ENCODE measurements at regions not wholly inside any gene's neighbourhood (a gene's known extent, or its start where the extent isn't known, plus 50 kb on each side); places are given as distances from the start of the nearest gene placed in this dataset.

GRCh38 chr9:14439555-14439954, 125.6 kb upstream of the NFIB start:
- Histone ChIP-seq H3K9ac (no peak overlapping the region), H3K4me3 (ENCODE audit: low read depth in 2 of 2, low read length in 1 of 2) (no peak overlapping the region), H3K4me2 (no peak overlapping the region), H3K27ac (ENCODE audit: low read depth in 2 of 2, low read length in 1 of 2) (peak overlapping the region in 1 of 2 experiments; percentile 95; a peak in 2 of 4 replicates), H2AFZ (ENCODE audit: low read depth) (no peak overlapping the region), H3K36me3 (replicated peaks in 1 of 2; ENCODE audit: control insufficient read depth in 1 of 2, insufficient read depth in 2 of 2, low read length in 1 of 2) (no peaks in the 10 kb centered on the region), H4K20me1 (ENCODE audit: insufficient read depth) (no peaks in the 10 kb centered on the region), H3K4me1 (ENCODE audit: control insufficient read depth in 1 of 2, insufficient read depth in 2 of 2, low read depth in 1 of 2, low read length in 1 of 2) (peaks cover 9 to 39% of the 10 kb centered on the region in 2 experiments; a peak in 2 of 4 replicates), H3K9me3 (no peaks in the 10 kb centered on the region), H3K9me2 (no peaks in the 10 kb centered on the region), H3K79me2 (ENCODE audit: insufficient read depth) (no peaks in the 10 kb centered on the region), H3K27me3 (ENCODE audit: insufficient read depth) (no peaks in the 10 kb centered on the region), H3F3A (replicated peaks; ENCODE audit: insufficient read depth) (peaks cover under 1% of the 10 kb centered on the region)
- TF ChIP-seq RFX5 (IDR thresholded peaks at IDR 0.05; ENCODE audit: low read length) (no peak), TAF1 (IDR thresholded peaks at IDR 0.05; ENCODE audit: borderline replicate concordance, low read depth, low read length) (no peak), YY1 (IDR thresholded peaks at IDR 0.05; ENCODE audit: low read depth) (no peak), NFIC (IDR thresholded peaks at IDR 0.05; ENCODE audit: borderline replicate concordance) (no peak), REST (IDR thresholded peaks at IDR 0.05; ENCODE audit: low read depth, low read length) (no peak), MXI1 (IDR thresholded peaks at IDR 0.05; ENCODE audit: low read depth, low read length) (no peak), SIN3A (IDR thresholded peaks at IDR 0.05; ENCODE audit: borderline replicate concordance, low read depth, low read length) (no peak), MEF2A (IDR thresholded peaks at IDR 0.05; ENCODE audit: borderline replicate concordance, low read depth) (no peak), CTCF (IDR thresholded peaks at IDR 0.05) (no peak), GABPA (IDR thresholded peaks at IDR 0.05; ENCODE audit: low read depth) (no peak), POLR2AphosphoS5 (IDR thresholded peaks at IDR 0.05; ENCODE audit: low read depth, low read length) (no peak), RCOR1 (IDR thresholded peaks at IDR 0.05; ENCODE audit: low read length) (peak; percentile 27; the same call in 1 of the 2 replicates), JUND (IDR thresholded peaks at IDR 0.05) (no peak), TCF12 (IDR thresholded peaks at IDR 0.05) (no peak), FOXM1 (IDR thresholded peaks at IDR 0.05; ENCODE audit: low read depth) (no peak), ELF1 (IDR thresholded peaks at IDR 0.05) (no peak), GATA2 (CRISPR knock-in tag; IDR thresholded peaks at IDR 0.05) (peak; percentile 39; the same call in 1 of the 2 replicates), EP300 (IDR thresholded peaks at IDR 0.05; ENCODE audit: borderline replicate concordance in 1 of 2, low read depth in 1 of 2, low read length in 1 of 2) (peak in 1 of 2 experiments; percentile 76; a peak in 2 of 4 replicates)
- ChIA-PET CTCF (interaction anchor here (0.7 to 5.6 kb wide), 8 partner anchors 26 to 1012 kb away, joined by 3 to 25 read pairs (median 10); no protein-coding TSS in a partner anchor), POLR2A (interaction anchor here (1.3 kb wide), 1 partner anchor 78 kb away, joined by 3 read pairs; no protein-coding TSS in a partner anchor)
- WGBS (ENCODE audit: low lambda C conversion rate): 74% methylated on average over 6 of the region's 6 CpGs
- peak; percentile 33 for DNase-seq
